ENCODE measurements at regions not wholly inside any gene's neighbourhood (a gene's known extent, or its start where the extent isn't known, plus 50 kb on each side); places are given as distances from the start of the nearest gene placed in this dataset.

DNA sequence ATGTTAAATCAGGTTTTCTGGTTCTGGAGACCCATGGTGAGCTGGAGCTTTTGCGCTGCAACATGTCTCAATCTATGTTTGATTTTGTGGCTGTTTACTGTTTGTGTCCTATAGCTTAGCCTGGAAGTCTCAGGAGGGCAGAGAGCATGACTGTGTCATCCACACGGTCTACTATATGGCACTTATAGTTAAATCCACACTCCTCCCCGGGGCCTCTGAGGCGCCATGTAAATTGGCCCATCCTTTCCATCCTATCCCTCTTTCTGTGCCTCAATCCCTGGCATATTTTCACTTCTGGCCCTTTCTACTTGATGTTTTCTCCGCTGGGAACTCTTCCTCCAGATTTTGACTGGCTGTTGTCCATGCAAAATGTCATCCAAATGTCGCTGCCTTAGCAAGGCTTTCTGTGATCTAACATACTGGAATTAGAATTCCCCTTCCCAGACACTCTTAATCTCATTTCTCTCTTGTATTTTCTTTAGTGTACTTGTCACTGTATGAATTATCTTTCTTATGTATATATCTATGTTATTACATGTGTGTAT is 560.8 kb upstream of the RGMA start:
- no peak for DNase-seq (ENCODE audit: low spot score)

DNA sequence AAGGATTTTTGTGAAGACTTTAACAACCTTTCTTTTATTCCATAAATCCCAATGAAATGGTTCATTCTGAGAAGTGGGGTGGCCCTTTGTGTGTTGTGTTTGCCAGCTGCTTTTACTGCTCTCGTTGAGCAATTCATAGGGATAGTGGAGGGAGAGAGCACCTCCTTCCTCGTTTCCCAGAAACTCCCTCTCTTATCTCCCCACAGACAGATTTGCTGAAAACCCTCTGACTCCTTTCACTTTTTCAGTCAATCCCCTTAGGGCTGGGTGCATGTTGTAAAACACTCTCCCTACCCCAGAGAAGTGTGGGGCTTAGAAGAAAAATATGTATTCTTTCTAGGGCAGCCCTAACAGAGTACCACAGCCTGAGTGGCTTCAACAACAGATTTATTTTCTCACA is 557.2 kb upstream of the RGMA start:
- DNase-seq (ENCODE audit: low spot score), result no peak

DNA sequence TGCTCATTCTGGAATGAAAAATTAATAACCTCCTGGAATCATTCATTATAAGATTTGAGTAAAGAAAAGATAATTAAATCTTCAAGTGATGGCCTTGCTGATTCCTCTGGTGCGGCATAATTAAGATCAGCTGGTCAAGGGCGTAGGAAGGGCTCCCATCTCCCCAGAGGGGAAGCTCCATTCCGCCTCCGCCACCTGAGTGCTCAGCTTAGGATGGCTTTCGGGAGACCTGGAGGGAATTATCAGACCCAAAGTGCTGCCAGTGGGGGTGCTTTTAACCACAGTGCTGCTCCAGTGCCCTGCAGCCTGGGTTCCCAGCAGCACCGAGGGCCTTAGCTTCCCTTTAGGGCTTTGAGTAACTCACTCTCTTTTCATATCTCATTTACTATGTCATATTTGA is 556.6 kb upstream of the RGMA start:
- DNase-seq (ENCODE audit: low spot score), result no peak

DNA sequence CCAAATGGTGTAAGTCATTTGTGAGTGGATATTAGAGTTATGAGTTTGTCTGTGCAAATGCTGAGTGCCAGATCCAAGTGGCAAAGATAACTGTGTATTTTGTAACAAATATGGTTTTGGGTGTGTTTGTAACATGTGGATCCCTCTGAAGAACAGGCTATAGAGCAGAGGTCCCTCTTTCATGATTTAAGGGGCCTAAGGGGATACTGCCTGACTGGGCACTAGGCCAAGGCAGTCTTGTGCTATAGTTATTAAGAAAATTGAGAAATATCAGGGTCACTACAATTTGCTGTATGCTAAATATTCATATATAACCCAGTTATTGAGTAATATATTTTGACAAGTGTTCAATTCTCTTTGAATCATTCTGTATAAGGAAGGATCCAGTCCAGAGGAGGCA is 555.6 kb upstream of the RGMA start:
- DNase-seq (ENCODE audit: low spot score), result no peak

DNA sequence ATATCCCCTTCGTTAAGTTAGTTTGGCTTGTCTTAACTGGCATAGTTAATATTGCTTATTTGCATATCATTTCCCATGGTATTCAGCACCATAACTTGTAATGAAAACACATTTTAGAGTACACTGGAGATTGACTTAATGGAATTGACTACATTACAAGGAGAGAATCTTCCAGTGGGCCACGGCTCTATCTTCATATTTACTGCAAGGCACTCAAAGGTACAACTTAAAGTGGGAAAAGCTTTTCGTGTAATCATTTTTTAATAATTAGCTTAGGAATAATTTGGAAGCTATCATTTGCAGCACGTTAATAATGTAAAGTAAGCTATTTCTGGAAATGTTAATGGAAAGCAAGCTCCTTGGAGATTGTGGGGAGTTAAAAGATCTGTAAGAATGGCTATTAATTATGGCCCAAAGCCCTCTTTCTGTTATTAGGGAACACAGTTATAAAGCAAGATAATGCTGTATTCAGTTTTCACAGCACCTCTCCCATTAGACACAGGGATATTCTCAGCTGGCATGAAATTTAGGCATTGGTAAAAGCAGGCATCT is 551.5 kb upstream of the RGMA start:
- DNase-seq (ENCODE audit: low spot score), result no peak

DNA sequence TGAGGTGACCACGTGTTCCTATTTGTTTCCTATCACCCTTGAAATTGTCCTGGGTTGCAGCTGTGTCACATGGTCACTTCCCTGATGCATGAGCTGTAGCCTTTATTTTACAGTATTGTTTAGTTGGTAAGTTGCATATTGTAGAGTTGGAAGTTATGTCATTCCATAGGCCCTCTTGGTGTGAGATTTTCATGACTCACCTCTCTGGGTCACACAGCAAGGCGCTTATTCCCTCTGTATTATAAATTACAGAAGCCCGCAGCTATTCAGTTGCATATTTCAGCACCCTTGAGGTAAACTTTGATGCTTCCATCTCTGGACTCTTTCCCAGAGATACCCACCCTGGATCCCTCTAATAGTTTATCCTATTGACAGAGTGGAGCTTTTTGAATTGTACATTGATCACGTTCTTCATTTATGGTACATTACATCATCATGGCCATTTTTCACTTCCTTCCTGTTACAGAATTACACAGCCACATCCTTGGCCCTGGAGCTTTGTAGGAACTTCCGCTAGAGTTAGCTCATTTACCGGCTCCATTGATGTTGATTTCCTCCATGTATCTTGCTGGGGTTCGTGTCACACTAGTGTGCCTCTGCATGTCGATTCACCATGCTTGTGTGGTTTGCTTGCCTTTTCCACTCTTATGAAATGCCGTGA is 543.1 kb upstream of the RGMA start:
- DNase-seq (ENCODE audit: low spot score), result no peak

DNA sequence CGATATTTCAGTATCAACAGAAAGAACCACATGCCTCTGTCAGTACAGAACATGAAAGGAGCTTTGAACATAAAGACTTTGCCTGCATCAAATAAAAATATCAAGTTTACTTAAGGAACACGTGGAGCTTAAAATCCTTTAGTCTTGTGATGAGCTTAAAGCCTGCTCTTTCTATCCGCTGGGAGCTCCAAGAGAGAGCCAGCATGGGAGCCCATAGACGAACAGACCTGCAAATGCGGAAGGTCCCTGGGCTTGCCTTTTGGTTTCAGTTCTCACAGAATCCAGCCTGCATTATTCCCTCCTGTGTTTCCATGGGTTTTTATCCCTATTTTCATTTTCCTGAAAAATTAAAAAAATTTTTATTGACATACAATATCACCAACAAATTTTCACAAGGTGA is 530.6 kb upstream of the RGMA start:
- DNase-seq (ENCODE audit: low spot score), result no peak

DNA sequence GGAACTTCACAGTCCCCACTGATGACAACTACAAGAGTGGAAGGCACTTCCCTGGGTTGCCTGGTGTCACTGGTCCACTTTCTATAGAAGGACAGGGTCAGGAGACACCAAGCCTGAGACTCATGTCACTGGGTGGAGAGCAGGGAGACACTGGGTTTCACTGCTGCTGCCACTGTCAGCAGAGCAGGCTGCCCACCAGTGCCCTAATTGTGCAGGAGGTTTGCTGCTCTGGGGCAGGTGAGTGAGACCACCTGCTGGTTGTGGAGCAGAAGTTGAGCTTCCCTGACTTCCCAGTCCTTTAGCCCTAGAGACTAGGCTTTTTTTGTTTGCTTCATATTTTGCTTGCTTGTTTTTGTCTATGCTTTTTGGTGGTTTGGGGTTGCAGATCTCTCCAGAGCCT is 528.4 kb upstream of the RGMA start:
- DNase-seq (ENCODE audit: low spot score), result no peak

DNA sequence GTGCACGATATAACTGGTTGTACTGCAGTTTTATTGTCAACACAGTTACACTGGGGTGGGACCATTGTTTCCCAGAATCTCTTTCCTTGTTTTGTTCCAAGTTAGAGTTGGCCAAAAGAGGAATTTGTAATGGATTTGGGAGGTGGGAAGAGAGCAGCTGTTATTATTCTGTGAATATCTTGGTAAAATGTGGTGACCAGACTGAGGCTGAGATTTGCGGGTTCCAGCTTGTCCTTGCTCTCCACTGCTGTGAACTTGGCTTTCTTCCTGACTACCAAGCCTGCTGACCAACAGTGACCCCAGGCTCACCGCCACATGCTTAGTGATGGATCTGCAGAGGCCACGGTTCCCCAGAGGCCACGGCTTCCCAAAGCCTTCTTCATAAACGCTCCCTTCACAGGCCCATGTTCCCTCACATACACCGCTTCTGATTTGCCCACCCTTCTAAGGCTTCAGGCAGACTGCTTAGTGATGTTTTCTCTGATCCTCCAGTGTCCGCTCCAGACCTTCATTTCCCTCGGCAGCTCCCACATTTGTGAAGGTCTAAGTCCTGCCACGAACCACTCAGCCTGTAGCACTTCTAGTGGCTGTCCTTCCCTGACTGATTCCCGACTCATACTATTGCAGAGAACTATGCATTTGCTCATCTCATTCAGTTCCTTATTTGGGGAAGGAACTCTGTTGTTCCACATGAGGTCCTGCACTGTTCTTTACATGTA is 525.5 kb upstream of the RGMA start:
- no peak for DNase-seq (ENCODE audit: low spot score)

DNA sequence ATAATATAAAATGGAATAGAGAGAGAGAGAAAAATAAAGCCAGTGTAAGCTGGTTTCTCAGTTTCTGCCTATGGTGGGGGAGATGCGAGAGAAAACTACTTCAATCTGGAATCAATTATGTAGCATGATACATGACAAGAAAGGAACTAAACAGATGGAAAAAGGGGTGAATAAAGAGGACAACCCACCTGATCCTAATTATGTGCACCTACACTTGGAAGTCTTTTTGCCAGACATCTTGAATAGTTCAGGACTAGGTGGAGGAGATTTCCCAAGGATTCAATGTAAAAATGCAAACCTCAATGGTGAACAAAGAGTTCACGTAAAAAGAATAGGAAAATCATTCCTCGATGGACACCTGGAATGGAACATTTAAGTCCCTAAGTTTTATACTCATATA is 524.4 kb upstream of the RGMA start:
- DNase-seq (ENCODE audit: low spot score), result no peak

DNA sequence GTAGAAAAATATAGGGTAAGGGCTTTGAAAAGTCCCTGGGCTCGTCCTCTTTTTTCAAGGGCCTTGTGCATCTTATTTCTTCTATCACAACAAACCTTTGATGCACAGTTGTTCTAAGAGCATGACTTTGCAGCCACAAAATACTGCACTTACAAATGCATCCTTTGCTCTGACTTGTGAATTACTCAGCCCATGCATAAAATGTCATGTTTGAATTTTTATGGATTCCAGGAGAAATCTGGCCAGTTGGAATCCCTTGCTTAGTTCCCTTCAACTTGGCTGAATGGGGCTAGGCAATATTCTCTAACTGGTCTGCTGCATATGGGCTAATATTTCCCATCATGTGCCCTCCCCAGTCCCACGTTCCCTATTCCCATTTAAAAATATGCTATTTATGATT is 523.9 kb upstream of the RGMA start:
- DNase-seq (ENCODE audit: low spot score), result no peak

DNA sequence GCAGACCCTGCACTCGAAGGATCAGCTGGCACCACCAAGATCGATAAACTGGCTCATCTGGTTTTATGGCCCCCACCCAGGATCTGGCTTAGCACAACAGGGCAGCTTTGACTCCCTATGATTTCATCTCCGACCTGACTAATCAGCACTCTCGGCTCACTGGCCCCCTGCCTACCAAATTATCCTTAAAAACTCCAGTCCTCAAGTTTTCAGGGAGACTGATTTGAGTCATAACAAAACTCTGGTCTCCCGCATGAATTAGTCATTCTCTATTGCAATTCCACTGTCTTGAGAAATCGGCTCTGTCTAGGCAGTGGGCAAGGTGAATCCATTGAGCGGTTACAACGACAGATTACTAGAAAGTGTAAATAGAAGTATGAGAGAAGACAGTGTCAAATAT is 521.9 kb upstream of the RGMA start:
- no peak for DNase-seq (ENCODE audit: low spot score)

DNA sequence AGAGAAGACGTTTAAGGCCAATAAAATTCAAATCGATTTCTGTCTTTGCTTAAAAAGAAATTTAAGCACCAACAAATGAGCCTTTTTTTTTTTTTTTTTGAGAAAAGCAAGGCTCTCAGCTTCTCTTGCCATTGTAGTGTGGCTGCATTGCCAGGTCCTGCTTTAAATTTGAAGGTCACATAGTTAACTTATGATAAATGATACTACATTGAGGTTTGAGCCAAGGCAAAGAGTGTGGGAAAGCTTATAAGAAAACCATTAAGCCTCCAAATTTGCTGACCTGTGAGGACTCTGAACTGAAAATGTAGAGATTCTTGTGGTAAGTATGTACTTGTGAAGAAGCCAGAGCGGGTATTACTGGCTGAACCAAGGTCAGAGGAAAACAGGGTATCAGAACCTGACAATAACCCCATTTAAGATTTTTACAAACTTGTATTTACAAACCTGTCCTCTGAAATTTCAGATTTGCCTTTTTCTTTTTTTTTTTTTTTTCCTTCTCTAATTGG is 519.7 kb upstream of the RGMA start:
- no peak for DNase-seq (ENCODE audit: low spot score)

DNA sequence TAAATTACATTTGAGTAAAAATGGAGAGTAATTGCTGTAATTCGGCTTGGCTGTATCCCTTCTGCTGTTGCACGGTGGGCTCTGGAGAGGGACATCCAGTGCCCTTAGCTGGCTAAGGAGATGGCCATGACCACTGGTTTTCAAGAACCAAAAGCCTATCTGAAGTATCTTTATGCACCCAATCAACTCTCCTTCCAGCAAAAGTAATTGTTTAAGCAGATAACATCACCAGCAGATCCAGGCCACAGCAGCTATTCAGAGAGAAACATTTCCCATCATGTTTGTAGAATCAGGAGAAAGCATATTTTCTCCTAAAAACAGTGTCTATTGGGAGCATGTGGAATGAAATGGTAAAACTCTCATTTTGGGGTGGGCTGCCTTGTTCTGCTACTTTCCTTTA is 514.5 kb upstream of the RGMA start:
- no peak for DNase-seq (ENCODE audit: low spot score)

DNA sequence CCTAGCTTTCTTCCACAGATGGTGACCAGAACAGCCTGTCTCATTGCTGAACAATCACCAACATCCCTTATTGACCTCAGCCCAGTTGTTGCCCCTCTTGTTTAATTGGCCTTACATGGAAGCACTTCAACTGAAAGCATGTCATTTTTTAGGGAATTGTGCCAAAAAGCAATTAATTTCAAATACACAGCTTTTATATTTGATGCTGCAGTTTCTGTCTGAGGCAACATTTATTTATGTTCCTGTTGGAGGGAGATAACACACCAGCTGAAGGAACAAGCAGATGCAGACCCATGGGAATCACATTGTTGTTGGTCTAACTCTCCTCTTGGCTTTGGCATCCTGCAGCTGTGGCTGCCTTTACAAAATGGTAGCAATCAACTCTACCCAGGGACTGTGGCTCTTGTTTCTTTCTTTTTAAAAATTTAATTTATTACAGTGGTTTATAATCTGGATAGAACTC is 498.1 kb upstream of the RGMA start:
- DNase-seq (ENCODE audit: low spot score), result no peak

DNA sequence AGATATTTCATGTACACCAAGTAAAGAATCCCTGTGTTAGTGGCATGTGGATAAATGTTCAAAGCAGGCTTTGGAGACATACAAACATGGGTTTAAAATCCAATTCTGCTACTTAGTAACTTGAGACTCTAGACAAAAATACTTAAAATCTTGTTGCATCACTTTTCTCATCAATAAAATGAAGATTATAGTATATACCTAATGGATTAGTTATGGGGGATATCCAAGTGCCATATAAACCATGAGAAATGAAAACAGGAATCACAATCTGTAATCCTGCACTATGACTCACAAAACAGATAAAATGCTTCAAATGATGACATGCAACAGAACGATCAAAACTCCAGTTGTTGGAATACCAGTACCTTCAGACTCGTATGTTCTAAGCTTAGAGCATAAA is 496.0 kb upstream of the RGMA start:
- DNase-seq (ENCODE audit: low spot score), result no peak

DNA sequence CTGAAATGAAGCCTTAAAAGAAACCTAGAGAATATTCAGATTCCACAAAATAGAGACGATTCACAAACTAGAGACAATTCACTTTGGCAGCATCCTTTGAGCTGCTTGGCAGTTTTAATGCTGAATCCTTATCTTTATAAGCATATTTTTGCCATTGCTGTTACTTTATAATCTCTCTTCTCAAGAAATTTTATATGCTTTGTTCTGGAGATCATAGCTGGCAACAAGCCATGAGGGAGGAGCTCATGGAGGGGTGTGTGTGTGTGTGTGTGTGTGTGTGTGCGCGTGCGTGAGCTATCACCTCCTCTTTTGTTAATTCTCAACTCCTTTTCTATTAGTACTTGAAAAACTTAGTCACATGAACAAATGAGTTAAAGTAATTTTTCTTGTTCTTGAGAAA is 495.0 kb upstream of the RGMA start:
- no peak for DNase-seq (ENCODE audit: low spot score)

DNA sequence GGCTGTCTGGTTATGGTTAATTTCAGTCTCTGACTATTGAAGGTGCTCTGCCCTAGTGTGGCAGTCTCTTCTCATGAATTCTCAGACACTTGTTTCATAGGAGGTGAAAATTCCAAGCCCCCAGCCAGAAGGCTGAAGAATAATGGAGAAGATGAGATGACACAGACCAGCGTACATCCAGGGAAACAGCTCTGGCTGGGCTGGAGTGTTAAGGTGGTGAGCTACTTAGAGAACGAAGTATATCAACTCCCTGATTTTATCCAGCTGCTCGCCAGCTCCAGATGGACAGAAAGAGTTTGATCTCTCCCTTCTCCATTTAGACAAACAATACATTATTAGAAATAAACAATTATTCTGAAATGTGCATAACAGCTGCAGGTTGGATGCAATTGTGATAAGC is 494.5 kb upstream of the RGMA start:
- no peak for DNase-seq (ENCODE audit: low spot score)

DNA sequence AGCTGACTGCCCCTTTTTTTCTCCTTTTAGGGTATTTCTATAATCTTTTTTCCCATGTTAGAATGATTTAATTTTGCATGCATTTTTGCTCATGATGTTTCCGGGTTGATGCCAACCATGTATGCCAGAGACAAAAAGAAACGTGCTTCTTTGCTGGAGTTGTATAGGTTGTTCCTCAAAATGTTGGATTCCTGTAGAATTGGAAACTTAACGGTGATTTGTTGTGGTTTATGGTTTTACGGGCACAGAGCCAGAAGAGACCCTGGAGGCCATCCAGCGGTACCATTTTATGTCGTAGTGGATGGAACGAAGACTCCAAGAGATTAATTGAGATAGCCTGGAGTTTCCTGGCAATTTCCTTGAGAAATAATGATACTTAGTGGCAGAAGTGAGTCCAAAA is 481.5 kb upstream of the RGMA start:
- DNase-seq (ENCODE audit: low spot score), result no peak

DNA sequence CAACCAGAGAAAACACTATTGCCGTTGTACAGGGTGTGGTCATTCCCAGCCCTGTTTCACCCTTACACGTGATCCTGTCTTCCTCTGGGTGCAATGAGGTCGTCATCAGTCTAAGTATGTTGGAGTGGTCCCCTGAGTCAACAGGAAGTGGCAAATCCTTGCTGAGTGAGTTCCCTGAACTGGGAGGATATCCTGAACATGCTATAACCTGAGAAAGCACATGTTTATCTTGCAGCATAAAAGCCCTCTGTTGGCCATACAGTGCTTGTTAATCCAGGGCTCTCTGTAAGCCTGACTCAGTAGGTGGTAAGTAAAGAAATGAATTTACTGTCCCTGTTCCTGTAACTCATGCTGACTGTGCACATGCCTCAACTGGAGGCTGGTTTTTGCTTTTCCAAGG is 477.8 kb upstream of the RGMA start:
- DNase-seq (ENCODE audit: low spot score), result no peak

DNA sequence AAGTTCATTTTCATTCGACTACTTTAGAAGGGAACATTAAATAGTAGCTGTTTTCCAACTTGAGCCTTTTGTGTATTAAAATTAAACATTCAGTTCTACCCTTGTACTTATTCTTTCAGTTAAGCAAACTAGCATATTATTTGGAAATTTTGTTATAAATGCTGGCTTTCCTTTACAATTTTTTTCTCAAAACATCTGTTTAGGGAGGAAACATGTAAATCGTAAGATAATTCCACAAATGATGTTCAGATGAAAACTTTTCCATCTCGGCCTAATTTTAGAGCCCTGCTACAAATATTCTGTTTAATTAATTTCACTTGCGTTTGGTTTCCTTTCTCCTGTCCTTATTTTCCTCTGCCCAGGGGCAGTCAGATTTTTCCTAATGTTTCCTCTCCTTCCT is 476.2 kb upstream of the RGMA start:
- no peak for DNase-seq (ENCODE audit: low spot score)

DNA sequence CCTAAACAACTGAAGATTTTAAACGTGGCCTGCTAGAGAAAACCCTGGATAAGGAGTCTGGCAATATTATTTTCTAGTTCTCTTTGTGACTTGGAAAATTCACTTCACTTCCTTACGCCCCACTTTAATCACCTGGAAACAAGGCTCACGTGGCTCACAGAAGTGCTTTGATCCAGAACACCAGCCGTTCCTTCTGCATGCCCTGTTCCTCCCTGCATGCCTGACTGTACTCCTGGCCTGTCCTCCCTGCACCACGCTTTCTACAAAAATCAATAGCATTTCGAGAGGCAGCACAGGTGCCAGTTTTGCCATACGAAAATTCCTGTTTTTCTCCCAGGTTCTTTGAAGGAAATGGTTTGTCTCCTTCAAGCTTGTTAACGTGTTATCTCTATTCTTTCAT is 474.2 kb upstream of the RGMA start:
- DNase-seq (ENCODE audit: low spot score), result no peak

DNA sequence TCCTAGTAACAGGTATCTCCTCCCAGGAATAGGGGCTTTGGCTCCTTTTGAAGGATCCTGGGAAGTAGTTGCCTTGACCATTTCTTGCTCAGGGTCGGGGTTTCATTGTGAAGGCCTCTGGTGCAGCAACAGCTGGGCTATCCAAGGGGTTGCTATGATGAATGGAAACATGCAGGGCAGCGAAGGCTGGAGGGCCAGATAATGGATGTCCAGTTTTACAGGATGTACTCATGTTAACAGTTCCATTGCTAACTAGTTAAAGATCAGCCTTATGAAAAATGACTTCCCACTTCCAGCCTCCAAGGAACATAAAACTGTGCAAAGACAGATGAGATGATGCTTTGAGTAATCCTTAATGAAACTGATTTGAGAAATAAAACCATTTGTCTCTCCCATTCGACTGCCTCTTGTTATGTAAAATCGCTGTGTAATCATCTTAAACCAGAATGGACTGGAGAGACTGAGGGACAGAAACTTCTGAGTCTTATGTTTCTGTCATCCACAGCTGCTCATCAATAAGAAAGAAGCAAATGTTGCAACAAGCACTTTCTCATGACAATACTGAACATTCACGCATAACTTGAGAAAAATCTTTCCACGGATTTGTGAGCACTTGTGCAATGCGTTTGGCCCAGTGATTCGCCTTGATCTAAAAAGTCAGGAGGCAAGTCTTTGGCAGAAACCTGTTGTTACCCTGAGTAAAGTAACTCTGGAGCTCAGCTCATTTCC is 473.5 kb upstream of the RGMA start:
- DNase-seq (ENCODE audit: low spot score), result no peak
